ENCODE measurements at regions not wholly inside any gene's neighbourhood (a gene's known extent, or its start where the extent isn't known, plus 50 kb on each side); places are given as distances from the start of the nearest gene placed in this dataset.
"Not testable (repeated sequence)": the region's sequence is repeated elsewhere in the genome, so short reads cannot be mapped to it uniquely, and the experiment has no call there.

GRCh38 chr7:115642194-115642593, 388.4 kb downstream of the TFEC start:
- no peak for DNase-seq (ENCODE audit: low spot score)

- DNase-seq (ENCODE audit: low spot score), result no peak
Observed at GRCh38 chr7:115638853-115639252, 391.7 kb downstream of the TFEC start.

GRCh38 chr7:115637128-115637527, 393.4 kb downstream of the TFEC start:
- no peak for DNase-seq (ENCODE audit: low spot score)

- no peak for DNase-seq (ENCODE audit: low spot score)
Observed at GRCh38 chr7:115635876-115636275, 394.7 kb downstream of the TFEC start.

GRCh38 chr7:115635376-115635775, 395.2 kb downstream of the TFEC start:
- DNase-seq (ENCODE audit: low spot score), result no peak

- no peak for DNase-seq (ENCODE audit: low spot score)
Observed at GRCh38 chr7:115634633-115635032, 395.9 kb downstream of the TFEC start.

GRCh38 chr7:115632636-115633035, 397.9 kb downstream of the TFEC start:
- no peak for DNase-seq (ENCODE audit: low spot score)

- DNase-seq (ENCODE audit: low spot score), result no peak
Observed at GRCh38 chr7:115631782-115632181, 398.8 kb downstream of the TFEC start.

GRCh38 chr7:115630049-115630448, 400.5 kb downstream of the TFEC start:
- DNase-seq (ENCODE audit: low spot score), result no peak

GRCh38 chr7:115618676-115619075, 411.9 kb downstream of the TFEC start:
- no peak for DNase-seq (ENCODE audit: low spot score)

GRCh38 chr7:115613836-115614235, 416.7 kb downstream of the TFEC start:
- no peak for DNase-seq (ENCODE audit: low spot score)

GRCh38 chr7:115603416-115603815, 427.1 kb downstream of the TFEC start:
- DNase-seq (ENCODE audit: low spot score), result no peak

GRCh38 chr7:115600207-115600606, 430.4 kb downstream of the TFEC start:
- DNase-seq (ENCODE audit: low spot score), result no peak

- DNase-seq (ENCODE audit: low spot score), result not testable (repeated sequence)
Observed at GRCh38 chr7:115599184-115599583, 431.4 kb downstream of the TFEC start.

- not testable (repeated sequence) for DNase-seq (ENCODE audit: low spot score)
Observed at GRCh38 chr7:115597220-115597619, 433.3 kb downstream of the TFEC start.

GRCh38 chr7:115593111-115593510, 437.5 kb downstream of the TFEC start:
- no peak for DNase-seq (ENCODE audit: low spot score)

GRCh38 chr7:115585015-115585718, 445.4 kb downstream of the TFEC start:
- DNase-seq (ENCODE audit: low spot score), result no peak

- DNase-seq (ENCODE audit: low spot score), result no peak
Observed at GRCh38 chr7:115582956-115583355, 447.6 kb downstream of the TFEC start.

GRCh38 chr7:115578576-115578975, 452.0 kb downstream of the TFEC start:
- no peak for DNase-seq (ENCODE audit: low spot score)

GRCh38 chr7:115574681-115575291, 455.8 kb downstream of the TFEC start:
- no peak for DNase-seq (ENCODE audit: low spot score)

- no peak for DNase-seq (ENCODE audit: low spot score)
Observed at GRCh38 chr7:115572111-115572510, 458.5 kb downstream of the TFEC start.

- DNase-seq (ENCODE audit: low spot score), result no peak
Observed at GRCh38 chr7:115561335-115562110, 469.0 kb downstream of the TFEC start.

- DNase-seq (ENCODE audit: low spot score), result no peak
Observed at GRCh38 chr7:115559877-115560276, 470.7 kb downstream of the TFEC start.

Measured in COLO829 (cell line).